ENCODE measurements at regions not wholly inside any gene's neighbourhood (a gene's known extent, or its start where the extent isn't known, plus 50 kb on each side); places are given as distances from the start of the nearest gene placed in this dataset.

DNA sequence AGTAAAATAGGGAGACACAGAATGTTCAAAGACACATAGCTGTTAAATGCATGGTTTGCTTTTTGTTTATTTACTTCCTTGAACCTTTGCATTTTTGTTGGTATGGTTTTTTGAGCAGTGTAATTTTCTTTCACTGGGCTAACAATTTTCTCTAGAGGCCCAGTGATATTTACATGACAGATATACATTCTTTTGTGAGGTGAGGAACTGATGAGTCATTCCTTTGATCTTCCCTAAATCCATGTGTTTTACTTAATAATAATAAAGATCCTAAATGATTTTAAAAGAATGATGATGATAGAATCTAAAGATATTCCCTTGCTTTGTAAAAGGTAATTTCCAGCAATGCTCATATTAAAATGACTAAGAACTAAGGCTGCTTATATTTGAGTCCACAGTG is 188.5 kb upstream of the ANK3 start:
- Histone ChIP-seq H3K36me3 (no peaks in the 10 kb centered on the region), H3K4me1 (ENCODE audit: control insufficient read depth in 1 of 2, insufficient read depth in 1 of 2, low read depth in 1 of 2, low read length in 1 of 2) (no peaks in the 10 kb centered on the region), H3K4me3 (ENCODE audit: low read depth in 1 of 2, low read length in 1 of 2) (no peak overlapping the region), H3K27me3 (peaks cover 9% of the 10 kb centered on the region), H3K27ac (no peak overlapping the region), H3K9me3 (no peaks in the 10 kb centered on the region)
- TF ChIP-seq, protein P1, sequence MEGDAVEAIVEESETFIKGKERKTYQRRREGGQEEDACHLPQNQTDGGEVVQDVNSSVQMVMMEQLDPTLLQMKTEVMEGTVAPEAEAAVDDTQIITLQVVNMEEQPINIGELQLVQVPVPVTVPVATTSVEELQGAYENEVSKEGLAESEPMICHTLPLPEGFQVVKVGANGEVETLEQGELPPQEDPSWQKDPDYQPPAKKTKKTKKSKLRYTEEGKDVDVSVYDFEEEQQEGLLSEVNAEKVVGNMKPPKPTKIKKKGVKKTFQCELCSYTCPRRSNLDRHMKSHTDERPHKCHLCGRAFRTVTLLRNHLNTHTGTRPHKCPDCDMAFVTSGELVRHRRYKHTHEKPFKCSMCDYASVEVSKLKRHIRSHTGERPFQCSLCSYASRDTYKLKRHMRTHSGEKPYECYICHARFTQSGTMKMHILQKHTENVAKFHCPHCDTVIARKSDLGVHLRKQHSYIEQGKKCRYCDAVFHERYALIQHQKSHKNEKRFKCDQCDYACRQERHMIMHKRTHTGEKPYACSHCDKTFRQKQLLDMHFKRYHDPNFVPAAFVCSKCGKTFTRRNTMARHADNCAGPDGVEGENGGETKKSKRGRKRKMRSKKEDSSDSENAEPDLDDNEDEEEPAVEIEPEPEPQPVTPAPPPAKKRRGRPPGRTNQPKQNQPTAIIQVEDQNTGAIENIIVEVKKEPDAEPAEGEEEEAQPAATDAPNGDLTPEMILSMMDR (IDR thresholded peaks at IDR 0.05): no peak

DNA sequence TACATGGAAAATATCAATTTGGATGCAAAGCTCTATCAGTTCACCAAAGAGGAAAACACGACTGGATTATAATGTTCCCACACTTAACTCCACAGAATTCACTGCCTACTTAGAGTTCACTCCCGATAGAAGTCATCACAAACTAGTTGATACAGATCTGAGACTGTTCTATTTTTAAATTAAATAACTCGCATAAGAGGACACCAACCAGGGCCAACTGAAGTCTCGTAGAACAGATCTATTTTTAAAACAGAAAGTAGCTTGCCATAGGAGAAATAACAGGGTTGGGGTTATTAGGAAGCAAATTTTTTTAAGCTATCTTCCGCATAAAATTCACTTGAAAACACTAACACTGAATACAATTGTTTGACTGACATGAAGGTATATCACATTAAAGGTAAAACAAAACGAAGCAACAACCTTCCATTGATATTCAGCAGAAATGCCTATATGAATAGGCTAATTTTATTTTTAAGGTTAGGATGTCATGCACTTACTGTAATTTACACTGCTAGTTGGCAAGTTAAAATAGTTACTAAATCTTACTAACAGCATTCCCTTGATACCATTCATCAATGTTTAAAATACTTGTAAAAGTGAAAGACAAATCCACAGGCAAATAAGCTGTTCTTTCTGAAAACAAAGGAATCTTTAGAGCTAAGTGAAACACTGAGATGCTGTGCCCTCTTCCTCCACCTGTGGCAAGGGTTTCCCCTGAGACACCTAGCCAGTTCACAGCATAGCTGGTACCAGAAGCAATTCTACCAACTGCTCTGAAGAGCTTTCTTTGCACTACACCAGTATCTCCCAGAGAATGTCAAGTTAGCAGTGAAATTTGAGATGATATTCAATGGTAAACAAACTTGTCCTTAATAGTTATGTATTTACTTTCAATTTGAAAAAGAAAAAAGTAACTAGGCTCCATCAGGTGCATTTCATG is 186.7 kb upstream of the ANK3 start:
- Histone ChIP-seq H3K4me1 (ENCODE audit: control insufficient read depth in 1 of 2, insufficient read depth in 1 of 2, low read depth in 1 of 2, low read length in 1 of 2) (no peaks in the 10 kb centered on the region), H3K9me3 (no peaks in the 10 kb centered on the region), H3K27ac (no peak overlapping the region), H3K27me3 (peaks cover 27% of the 10 kb centered on the region), H3K4me3 (ENCODE audit: low read depth in 1 of 2, low read length in 1 of 2) (no peak overlapping the region), H3K36me3 (no peaks in the 10 kb centered on the region)
- TF ChIP-seq, protein P1 (IDR thresholded peaks at IDR 0.05): no peak

DNA sequence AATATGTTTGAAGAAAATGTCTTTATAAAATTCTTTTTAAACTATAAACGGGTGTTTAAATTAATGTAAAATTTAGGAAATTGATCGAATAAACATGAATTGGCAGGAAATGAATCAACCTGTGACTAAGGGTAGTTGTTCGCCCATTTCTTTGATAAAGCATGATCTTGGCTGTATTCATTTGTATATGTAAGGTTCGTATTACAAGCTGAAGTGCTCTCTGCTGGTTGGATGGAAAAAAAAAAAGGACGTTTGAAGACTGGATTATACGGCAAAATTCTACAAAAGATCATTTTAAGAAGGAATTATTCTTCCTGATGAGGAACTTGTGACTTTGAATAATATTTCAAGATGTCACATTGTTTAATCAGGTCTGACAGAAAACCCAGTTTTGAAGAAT is 185.4 kb upstream of the ANK3 start:
- Histone ChIP-seq H3K4me1 (ENCODE audit: control insufficient read depth in 1 of 2, insufficient read depth in 1 of 2, low read depth in 1 of 2, low read length in 1 of 2) (no peaks in the 10 kb centered on the region), H3K4me3 (ENCODE audit: low read depth in 1 of 2, low read length in 1 of 2) (no peak overlapping the region), H3K27me3 (peaks cover 31% of the 10 kb centered on the region), H3K36me3 (no peaks in the 10 kb centered on the region), H3K27ac (no peak overlapping the region), H3K9me3 (no peaks in the 10 kb centered on the region)
- TF ChIP-seq, protein P1 (IDR thresholded peaks at IDR 0.05): no peak

DNA sequence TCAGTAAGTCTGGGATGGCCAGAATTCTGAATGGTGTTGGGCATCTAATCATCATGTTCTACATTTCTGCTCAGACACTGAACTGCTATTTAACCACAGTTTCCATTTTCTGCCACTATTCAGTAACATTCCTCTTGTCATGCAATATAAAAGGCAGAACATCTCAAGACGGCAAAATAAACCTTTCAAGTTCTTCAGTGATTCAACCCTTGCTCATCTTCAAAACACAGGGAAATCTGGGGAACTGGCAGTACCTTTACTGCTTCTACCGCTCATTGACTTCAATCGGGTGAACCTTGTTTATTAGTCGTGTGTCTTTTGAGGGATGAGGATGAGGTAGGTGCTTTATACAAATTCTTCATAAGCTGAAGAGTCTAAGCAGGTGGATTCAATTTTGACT is 184.7 kb upstream of the ANK3 start:
- no peak overlapping the region for H3K27ac ChIP-seq
- H3K27me3 ChIP-seq: peaks cover 31% of the 10 kb centered on the region
- no peaks in the 10 kb centered on the region for H3K36me3 ChIP-seq
- no peaks in the 10 kb centered on the region for H3K9me3 ChIP-seq
- H3K4me3 ChIP-seq (ENCODE audit: low read depth in 1 of 2, low read length in 1 of 2): no peak overlapping the region
- TF ChIP-seq, protein P1 (IDR thresholded peaks at IDR 0.05): no peak
- H3K4me1 ChIP-seq (ENCODE audit: control insufficient read depth in 1 of 2, insufficient read depth in 1 of 2, low read depth in 1 of 2, low read length in 1 of 2): no peaks in the 10 kb centered on the region

DNA sequence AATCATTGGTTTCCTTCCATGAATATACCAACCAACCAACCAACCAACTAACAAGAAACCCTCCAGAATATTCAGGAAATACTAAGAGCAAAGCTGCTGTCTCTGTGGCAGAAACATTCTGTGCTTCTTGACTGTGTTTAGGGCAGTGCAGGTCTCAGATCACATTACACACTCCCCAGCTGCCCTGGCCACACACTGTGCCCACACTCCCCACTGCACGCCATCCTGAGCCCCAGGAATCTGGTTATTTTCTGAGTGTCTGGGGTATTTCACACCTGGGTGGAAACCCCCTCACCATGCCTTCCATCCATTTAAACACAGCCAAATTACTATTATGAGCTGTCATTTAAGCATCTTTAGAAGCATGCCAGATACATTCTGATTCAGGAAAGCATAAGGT is 183.7 kb upstream of the ANK3 start:
- TF ChIP-seq, protein P1 (IDR thresholded peaks at IDR 0.05): no peak
- Histone ChIP-seq H3K4me1 (ENCODE audit: control insufficient read depth in 1 of 2, insufficient read depth in 1 of 2, low read depth in 1 of 2, low read length in 1 of 2) (no peaks in the 10 kb centered on the region), H3K27ac (no peak overlapping the region), H3K27me3 (peaks cover 31% of the 10 kb centered on the region), H3K36me3 (no peaks in the 10 kb centered on the region), H3K9me3 (no peaks in the 10 kb centered on the region), H3K4me3 (ENCODE audit: low read depth in 1 of 2, low read length in 1 of 2) (no peak overlapping the region)
